NCI-H748 treated with DMSO at 0.1 percent for 48 hours (cell line): ENCODE measurements at regions not wholly inside any gene's neighbourhood (a gene's known extent, or its start where the extent isn't known, plus 50 kb on each side); places are given as distances from the start of the nearest gene placed in this dataset.
"Not testable (repeated sequence)": the region's sequence is repeated elsewhere in the genome, so short reads cannot be mapped to it uniquely, and the experiment has no call there.

ENCODE experiments used
- DNase-seq: peaks from one replicate; lab custom pipeline; 2025; lab: John Stamatoyannopoulos, UW

- no peak for DNase-seq
Measured at GRCh38 chr3:165521131-165521871, 315.9 kb downstream of the BCHE start.

- DNase-seq, result no peak
Measured at GRCh38 chr3:165519687-165520086, 317.5 kb downstream of the BCHE start.

- no peak for DNase-seq
Measured at GRCh38 chr3:165518346-165518745, 318.9 kb downstream of the BCHE start.

DNA sequence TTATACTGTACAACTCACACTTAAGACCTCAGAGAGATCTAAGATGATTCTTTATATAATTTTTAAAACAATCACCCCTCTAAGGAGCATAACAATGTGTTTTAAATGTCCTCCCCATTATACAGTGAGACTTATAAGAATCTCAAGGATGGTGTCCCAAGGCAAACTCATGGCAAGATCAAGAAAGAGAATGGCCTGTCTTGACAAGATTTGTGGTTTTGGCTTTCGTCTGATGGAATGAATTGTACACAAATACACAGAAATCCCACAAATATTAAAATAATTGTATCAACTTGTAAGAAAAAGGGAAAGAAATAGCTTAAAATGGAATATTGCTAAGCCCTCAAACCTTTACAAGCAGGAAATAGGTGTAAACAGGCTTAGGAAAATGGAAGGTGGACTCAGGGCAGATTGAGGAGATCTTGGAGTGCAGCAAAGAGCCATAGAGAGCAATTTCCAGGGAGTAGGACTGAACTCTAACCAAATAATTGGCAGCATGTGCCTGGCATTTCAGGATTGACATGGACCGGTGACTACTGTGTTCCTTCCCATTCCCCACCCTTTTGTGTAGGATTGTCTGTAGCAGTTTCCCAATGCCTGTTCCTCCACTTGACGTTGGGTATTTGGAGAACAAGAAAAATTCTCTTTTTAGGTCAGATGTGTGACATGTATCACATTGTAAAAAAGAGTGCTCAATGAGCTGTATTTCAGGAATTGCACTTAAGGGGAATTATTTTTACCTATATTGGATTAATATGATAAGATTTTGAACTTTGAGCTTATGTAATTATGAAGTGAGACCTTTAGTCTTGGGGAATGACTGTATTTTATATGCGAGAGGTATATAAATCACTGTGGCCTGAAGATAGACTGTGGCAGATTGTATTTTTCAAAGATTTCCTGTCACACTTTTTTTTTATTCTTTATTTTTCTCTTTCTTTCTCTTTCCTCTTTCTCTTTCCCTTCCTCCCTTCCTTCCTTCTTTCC, 317.8 kb upstream of the SLITRK3 start:
- DNase-seq, result no peak

GRCh38 chr3:165507576-165507975, 311.4 kb upstream of the SLITRK3 start:
- DNase-seq, result no peak

DNA sequence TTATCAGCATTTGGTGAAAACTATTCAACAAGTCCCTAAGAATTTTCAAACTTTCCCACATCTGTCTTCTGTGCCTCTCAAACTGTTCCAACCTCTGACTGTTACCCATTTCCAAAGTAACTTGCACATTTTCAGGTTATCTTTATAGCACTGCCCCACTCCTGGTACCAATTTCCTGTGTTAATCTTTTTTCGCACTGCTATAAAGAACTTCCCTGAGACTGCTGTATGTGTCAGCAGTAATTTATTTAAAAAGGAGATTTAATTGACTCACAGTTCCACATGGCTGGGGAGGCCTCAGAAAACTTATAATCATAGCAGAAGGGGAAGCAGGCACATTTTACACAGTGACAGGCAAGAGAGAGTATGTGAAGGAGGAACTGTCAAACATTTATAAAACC, 310.9 kb upstream of the SLITRK3 start:
- no peak for DNase-seq

GRCh38 chr3:165505657-165506056, 309.5 kb upstream of the SLITRK3 start:
- DNase-seq, result no peak

- no peak for DNase-seq
Measured at GRCh38 chr3:165504554-165504953, 308.4 kb upstream of the SLITRK3 start.

DNA sequence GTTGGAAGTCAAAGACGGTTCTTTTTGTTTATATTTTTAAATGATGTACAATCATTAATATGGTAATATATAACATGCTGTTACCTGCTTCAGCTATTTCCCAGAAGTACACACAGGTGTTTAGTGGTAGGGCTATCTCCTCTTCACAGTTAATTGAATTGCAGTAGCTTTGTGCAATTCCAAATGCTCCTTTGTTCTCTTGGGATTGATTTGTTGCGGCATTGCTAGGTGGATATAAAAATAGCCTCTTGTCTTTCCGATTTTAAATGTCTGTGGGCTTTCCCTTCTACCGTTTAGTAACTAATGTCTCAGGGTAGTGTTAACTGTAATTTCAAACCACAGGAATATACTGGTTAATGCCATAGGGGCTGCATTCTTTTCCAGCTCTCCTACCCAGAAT, 307.6 kb upstream of the SLITRK3 start:
- no peak for DNase-seq

DNA sequence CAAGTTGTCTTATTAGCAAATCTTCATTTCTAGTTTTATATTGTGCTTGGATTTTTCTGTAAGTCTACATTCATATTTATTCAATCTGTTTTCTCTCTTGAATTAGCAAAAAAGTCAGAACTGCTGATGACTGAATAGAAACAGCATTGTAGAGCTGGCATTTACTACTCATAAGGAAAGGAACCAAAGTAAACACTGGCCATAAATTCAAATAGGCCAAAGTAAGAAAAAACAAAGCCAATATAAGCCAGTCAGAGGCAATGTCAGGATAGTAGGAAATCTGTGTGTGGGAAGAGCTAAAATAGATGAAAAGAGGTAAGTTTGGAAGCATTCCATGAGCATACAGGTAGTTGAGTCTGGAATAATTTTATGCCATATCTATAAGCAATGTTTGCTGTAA, 307.2 kb upstream of the SLITRK3 start:
- no peak for DNase-seq

- no peak for DNase-seq
Measured at GRCh38 chr3:165502707-165503106, 306.5 kb upstream of the SLITRK3 start.

- DNase-seq, result not testable (repeated sequence)
Measured at GRCh38 chr3:165498742-165499141, 302.6 kb upstream of the SLITRK3 start.

GRCh38 chr3:165491487-165491886, 295.3 kb upstream of the SLITRK3 start:
- no peak for DNase-seq

DNA sequence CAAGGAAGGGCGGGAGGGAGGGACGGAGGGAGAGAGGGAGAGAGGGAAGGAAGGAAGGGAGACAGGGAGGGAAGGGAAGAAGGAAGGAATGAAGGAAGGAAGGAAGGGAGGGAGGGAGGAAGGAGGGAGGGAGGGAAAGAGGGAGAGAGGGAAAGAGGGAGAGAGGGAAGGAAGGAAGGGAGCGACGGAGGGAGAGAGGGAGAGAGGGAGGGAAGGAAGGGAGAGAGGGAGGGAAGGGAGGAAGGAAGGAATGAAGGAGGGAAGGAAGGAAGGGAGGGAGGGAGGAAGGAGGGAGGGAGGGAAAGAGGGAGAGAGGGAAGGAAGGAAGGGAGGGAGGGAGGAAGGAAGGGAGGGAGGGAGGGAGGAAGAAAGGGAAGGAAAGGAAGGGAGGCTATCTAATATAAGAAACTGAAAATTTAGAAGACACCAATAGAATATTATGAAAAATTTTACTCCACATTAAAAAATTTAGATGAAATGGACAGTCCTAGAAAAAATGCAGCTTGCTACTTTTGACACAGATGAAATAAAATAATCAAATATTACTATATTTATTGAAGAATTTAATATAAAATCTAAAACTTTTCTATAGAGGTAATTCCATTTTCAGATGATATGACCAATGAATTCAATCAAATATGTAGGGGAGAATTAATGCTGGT, 280.3 kb upstream of the SLITRK3 start:
- DNase-seq, result no peak

DNA sequence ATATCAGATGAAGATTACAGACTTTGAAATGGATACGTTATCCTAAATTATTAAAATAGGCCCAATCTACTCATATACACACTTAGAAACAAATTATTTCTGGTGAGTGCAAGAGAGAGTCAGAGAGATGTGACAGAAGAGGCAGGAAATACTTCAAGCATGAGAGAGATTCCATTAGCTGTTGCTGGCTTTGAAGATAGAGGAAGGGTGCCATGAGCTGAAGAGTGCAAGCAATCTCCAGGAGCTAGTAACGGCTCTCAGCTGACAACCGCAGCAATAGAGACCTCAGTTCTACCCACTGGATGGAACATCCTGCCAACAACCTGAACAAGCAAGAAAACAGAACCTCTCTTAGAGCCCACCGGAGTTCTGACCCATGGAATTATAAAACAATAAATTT, 270.7 kb upstream of the SLITRK3 start:
- no peak for DNase-seq

DNA sequence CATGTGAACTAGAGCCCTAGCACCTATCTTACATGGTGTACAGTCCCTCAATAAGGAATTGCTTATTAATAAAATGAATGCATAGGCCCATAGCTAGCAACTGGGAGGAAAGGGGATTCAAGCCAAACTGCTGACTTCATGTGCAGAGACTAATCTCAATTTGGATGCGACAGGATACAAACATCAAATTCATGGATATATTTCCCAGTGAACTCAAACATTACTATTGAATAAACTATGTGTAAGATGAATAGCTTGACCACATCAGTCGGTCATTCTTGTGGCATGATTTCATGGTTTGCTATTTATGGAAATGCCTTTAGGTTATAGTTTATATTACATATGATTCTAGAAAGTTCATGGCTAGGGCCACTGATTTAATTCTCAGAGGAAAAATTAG, 268.6 kb upstream of the SLITRK3 start:
- DNase-seq, result no peak

DNA sequence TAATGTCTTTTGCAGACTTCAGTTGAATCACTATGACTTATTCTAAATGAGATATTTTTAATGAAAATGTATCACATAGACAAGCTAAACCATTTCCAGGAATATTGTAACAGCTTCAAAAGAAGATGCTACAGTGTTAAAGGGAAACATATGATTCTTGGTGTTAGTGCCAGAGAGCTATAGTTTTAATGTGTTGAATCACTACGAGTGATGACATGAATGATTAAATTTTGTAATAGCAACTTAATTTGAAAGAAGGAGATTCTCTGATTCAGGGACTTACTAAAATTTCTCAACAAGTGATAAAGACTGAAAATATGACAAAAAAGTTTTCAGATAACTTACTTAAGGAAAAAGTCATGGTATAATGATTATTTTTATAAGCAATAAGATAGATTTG, 267.3 kb upstream of the SLITRK3 start:
- DNase-seq, result no peak

DNA sequence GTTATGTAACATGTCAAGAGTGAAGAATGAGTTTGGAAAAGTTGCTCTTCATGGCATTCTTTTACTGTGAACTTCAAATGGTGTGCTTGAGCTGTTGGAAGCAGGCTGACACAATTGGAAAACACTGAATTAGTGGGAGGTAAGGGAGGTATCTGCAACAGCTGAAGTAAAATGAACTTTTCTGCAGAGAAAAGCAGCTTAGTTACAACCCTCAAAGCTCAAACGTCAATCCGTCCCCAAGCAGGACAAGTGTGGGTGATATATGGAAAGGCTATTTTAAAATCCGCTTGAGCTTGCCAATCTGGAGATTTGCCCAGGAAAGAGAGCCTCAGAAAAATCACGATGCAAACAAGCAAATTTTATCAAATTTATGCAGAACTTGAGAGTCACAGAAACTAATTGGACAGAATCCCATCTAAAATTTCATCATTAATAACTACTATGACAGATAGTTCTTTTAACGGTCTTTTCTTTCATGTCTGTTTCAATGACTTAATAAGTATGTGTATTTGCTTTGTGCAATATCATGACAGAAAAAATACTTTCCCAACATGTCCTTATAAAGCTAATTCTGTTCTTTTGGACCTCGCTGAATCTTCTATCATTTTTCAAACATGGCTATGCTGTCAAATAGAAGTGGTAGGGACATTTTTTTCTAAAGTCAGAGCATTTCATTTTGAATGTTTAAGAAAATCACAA, 266.6 kb upstream of the SLITRK3 start:
- DNase-seq, result no peak

DNA sequence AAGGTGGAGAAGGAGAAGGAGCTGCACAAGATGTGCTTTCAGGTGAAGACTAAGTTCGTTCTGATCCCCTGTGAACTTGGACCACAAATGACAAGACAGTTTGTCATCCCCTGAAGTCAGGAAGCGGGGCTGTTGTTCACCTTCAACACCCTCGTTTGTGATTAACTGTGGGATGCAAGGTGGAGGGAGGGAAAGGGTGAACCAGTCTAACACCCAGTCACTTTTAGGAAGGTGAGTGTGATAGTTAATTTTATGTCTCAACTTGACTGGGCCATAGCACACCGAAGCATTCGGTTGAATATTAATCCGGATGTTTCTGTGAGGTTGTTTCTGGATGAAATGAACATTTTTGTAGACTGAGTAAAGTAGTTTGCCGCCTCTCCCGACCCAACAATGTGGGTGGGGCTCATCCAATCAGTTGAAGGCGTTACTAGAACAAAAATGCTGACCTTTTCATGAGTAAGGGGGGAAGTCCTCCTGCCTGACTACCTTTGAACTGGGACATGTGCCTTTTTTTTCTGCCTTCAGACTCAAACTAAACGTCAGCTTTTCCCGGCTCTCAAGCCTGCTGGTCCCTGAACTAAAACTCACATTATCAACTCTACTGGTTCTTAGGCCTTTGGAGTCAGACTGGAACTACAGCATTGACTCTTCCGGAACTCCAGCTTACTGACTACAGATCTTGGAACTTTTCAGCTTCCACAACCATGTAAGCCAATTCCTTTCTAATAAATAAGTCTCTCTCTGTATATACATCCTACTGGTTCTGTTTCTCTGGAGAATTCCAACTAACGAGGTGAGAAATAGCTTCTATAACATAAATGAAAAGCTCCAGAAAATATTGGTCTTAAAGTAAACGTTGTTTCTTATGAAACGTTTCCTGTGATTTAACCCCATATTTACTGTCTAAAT, 264.0 kb upstream of the SLITRK3 start:
- DNase-seq, result no peak

- no peak for DNase-seq
Measured at GRCh38 chr3:165459111-165459510, 262.9 kb upstream of the SLITRK3 start.

GRCh38 chr3:165457096-165457495, 260.9 kb upstream of the SLITRK3 start:
- no peak for DNase-seq
